Body of pancreas (tissue), 4 donors: ENCODE measurements at regions not wholly inside any gene's neighbourhood (a gene's known extent, or its start where the extent isn't known, plus 50 kb on each side); places are given as distances from the start of the nearest gene placed in this dataset.

Source experiments
- CTCF ChIP-seq, 7 experiments: fragments of 450-650 bp in 4 of 7; fragments of 200-600 bp in 3 of 7; sonication (generic) in 3 of 7; IDR thresholded peaks; one replicate each; pipeline ENCODE4 v1.5.1; 2016 to 2019; ENCODE audit warnings: antibody characterized with exemption in 7 of 7
- POLR2A ChIP-seq, 3 donors: fragments of 450-650 bp; IDR thresholded peaks; one replicate each; pipeline ENCODE4 v1.6.1; 2016; ENCODE audit warnings: antibody characterized with exemption in 3 of 3, mild to moderate bottlenecking in 2 of 3

- TF ChIP-seq CTCF (IDR thresholded peaks at IDR 0.05) (no peak), POLR2A (IDR thresholded peaks at IDR 0.05) (no peak)
Measured at GRCh38 chr5:96052374-96052773, 90.7 kb upstream of the ELL2 start.
